Mesothelial cell of epicardium (in vitro differentiated cells): ENCODE measurements at regions not wholly inside any gene's neighbourhood (a gene's known extent, or its start where the extent isn't known, plus 50 kb on each side); places are given as distances from the start of the nearest gene placed in this dataset.

Experiments
- DNase-seq, 2 experiments: peaks; one replicate each; pipeline ENCODE4 v3.0.0; 2021; ENCODE audit warnings: low spot score in 2 of 2; ENCODE audit not compliant: unreplicated experiment in 2 of 2
- H3K27ac Mint-ChIP-seq: 2 replicates; pipeline ENCODE4 v1.8.0; 2021; ENCODE audit warnings: mixed read lengths
- H3K27me3 Mint-ChIP-seq: 2 replicates; pipeline ENCODE4 v1.8.0; 2021; ENCODE audit warnings: low read depth, mixed read lengths
- H3K36me3 Mint-ChIP-seq: 2 replicates; pipeline ENCODE4 v1.8.0; 2021; ENCODE audit warnings: mixed read lengths
- H3K4me1 Mint-ChIP-seq: 2 replicates; pipeline ENCODE4 v1.8.0; 2021; ENCODE audit warnings: mixed read lengths
- H3K4me3 Mint-ChIP-seq: 2 replicates; pipeline ENCODE4 v1.8.0; 2021; ENCODE audit warnings: mild to moderate bottlenecking, moderate library complexity, mixed read lengths
- H3K9me3 Mint-ChIP-seq: 2 replicates; pipeline ENCODE4 v1.8.0; 2021; ENCODE audit warnings: mixed read lengths
- TF ChIP-seq, protein P1 (sequence below): fragments of 200-600 bp; sonication (generic); IDR thresholded peaks from one replicate; pipeline ENCODE4 v1.5.0; 2021; ENCODE audit warnings: antibody characterized with exemption; ENCODE audit not compliant: unreplicated experiment

GRCh38 chr1:244246334-244246733 lies 195.3 kb downstream of the ZBTB18 start:
- H3K27ac Mint-ChIP-seq, result no peak overlapping the region
- peaks cover 11% of the 10 kb centered on the region for H3K4me1 Mint-ChIP-seq
- H3K9me3 Mint-ChIP-seq, result peaks cover 4% of the 10 kb centered on the region
- no peaks in the 10 kb centered on the region for H3K27me3 Mint-ChIP-seq
- DNase-seq, result no peak
- no peaks in the 10 kb centered on the region for H3K36me3 Mint-ChIP-seq
- TF ChIP-seq, protein P1, sequence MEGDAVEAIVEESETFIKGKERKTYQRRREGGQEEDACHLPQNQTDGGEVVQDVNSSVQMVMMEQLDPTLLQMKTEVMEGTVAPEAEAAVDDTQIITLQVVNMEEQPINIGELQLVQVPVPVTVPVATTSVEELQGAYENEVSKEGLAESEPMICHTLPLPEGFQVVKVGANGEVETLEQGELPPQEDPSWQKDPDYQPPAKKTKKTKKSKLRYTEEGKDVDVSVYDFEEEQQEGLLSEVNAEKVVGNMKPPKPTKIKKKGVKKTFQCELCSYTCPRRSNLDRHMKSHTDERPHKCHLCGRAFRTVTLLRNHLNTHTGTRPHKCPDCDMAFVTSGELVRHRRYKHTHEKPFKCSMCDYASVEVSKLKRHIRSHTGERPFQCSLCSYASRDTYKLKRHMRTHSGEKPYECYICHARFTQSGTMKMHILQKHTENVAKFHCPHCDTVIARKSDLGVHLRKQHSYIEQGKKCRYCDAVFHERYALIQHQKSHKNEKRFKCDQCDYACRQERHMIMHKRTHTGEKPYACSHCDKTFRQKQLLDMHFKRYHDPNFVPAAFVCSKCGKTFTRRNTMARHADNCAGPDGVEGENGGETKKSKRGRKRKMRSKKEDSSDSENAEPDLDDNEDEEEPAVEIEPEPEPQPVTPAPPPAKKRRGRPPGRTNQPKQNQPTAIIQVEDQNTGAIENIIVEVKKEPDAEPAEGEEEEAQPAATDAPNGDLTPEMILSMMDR, result no peak
- no peak overlapping the region for H3K4me3 Mint-ChIP-seq

- Mint-ChIP-seq H3K27me3 (no peaks in the 10 kb centered on the region), H3K4me1 (no peaks in the 10 kb centered on the region), H3K9me3 (peaks cover 4% of the 10 kb centered on the region), H3K27ac (no peak overlapping the region), H3K4me3 (no peak overlapping the region), H3K36me3 (no peaks in the 10 kb centered on the region)
- TF ChIP-seq, protein P1, result no peak
- no peak for DNase-seq
These were observed 197.3 kb downstream of the ZBTB18 start for GRCh38 chr1:244248426-244248825.

- Mint-ChIP-seq H3K36me3 (peaks cover 2% of the 10 kb centered on the region), H3K27me3 (no peaks in the 10 kb centered on the region)
- TF ChIP-seq, protein P1, result no peak
These were observed 199.5 kb downstream of the ADSS2 start for GRCh38 chr1:244252211-244252610.

GRCh38 chr1:244254467-244254866 lies 197.2 kb downstream of the ADSS2 start:
- Mint-ChIP-seq H3K4me1 (peaks cover 11% of the 10 kb centered on the region), H3K27ac (peak overlapping the region; percentile 41), H3K36me3 (peaks cover 2% of the 10 kb centered on the region), H3K4me3 (no peak overlapping the region), H3K9me3 (peaks cover 3% of the 10 kb centered on the region), H3K27me3 (no peaks in the 10 kb centered on the region)
- TF ChIP-seq, protein P1, result no peak
- no peak for DNase-seq

More at GRCh38 chr1:244252211-244252610, 199.5 kb downstream of the ADSS2 start:
- Mint-ChIP-seq H3K4me1 (peaks cover 11% of the 10 kb centered on the region), H3K4me3 (no peak overlapping the region), H3K27ac (no peak overlapping the region), H3K9me3 (peaks cover 7% of the 10 kb centered on the region)
- DNase-seq, result no peak

DNA sequence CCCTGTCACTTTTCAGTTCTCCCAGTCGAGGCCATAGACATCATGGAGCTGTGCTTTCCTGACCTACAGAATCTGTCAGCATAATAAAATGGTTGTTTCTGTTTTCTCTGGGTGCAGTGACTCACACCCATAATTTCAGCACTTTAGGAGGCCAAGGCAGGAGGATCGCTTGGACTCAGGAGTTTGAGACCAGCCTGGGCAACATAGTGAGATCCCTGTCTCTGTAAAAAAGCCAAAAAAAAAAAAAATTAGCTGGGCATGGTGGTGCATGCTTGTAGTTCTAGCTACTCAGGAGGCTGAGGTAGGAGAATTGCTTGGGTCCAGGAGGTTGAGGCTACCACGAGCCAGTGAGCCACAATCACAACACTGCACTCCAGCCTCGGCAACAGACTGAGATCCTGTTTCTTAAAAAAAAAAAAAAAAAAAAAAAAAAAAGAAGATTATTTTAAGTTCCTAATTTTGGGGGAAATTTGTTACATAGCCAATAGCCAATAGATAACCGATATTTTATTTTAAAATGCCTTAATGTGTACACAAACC lies 196.2 kb downstream of the ADSS2 start:
- Mint-ChIP-seq H3K27me3 (no peaks in the 10 kb centered on the region), H3K4me1 (peaks cover 11% of the 10 kb centered on the region), H3K36me3 (peaks cover 2% of the 10 kb centered on the region), H3K9me3 (peaks cover 3% of the 10 kb centered on the region), H3K4me3 (no peak overlapping the region), H3K27ac (peak overlapping the region; percentile 89)
- TF ChIP-seq, protein P1, result no peak
- DNase-seq, result no peak
